HG03378 (cell line): ENCODE measurements at regions not wholly inside any gene's neighbourhood (a gene's known extent, or its start where the extent isn't known, plus 50 kb on each side); places are given as distances from the start of the nearest gene placed in this dataset.
"Not testable (repeated sequence)": the region's sequence is repeated elsewhere in the genome, so short reads cannot be mapped to it uniquely, and the experiment has no call there.

Source experiments
- ATAC-seq: cut with Tn5 transposase; IDR thresholded peaks from one replicate; pipeline ENCODE4 v1.9.1; 2021; ENCODE audit warnings: mild to moderate bottlenecking, moderate library complexity; ENCODE audit not compliant: unreplicated experiment

DNA sequence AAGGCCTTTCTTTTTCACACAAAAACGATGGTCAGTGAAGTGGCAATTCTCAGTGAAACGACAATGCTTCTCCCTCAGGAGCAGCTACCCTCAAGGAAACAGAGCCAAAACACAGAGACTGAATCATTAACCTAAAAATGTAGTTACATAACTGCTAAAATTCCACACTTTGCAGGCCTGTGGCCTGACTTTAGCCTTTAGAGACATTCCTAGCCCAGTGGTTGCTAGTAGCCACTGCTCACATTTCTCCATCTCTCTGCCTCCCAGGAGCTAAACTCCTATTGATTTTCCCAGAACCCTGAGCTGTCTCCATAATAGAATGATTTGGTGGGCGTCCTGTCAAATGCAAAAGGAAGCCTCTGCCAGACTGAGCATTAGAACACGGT is 630.1 kb upstream of the KCNMB2 start:
- no peak for ATAC-seq

GRCh38 chr3:177906578-177907229 is 629.5 kb upstream of the KCNMB2 start:
- no peak for ATAC-seq

GRCh38 chr3:177909530-177909929 is 626.7 kb upstream of the KCNMB2 start:
- not testable (repeated sequence) for ATAC-seq

DNA sequence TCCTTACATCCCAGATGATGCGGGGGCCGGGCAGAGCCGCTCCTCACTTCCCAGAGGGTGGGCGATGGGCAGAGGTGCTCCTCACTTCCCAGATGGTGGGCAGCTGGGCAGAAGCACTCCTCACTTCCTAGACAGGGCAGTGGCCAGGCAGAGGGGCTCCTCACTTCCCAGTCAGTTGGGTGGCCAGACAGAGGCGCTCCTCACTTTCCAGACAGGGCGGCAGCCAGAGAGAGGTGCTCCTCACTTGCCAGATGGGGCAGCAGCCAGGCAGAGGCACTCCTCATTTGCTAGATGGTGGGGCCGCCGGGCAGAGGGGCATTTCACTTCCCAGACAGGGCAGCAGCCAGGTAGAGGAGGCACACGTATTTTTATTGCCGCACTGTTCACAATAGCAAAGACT is 622.0 kb upstream of the KCNMB2 start:
- ATAC-seq, result no peak

DNA sequence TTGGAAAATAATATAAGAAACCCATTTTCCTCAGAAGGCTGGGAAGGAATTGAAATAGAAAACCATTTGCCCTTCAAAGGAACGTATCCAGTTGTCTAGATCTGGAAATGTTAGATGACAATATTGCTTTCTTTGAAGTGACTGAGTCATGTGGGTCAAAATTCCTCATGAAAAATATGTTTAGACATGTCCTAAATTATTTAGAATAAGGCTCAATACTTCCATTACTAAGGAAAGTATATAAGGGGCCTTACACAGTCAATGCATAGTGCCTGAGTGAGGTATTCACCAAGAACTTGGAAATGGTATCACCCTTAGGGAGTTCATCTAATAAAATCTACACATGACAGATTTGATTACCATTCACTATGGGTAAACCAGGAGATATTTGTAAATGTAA is 619.8 kb upstream of the KCNMB2 start:
- no peak for ATAC-seq

DNA sequence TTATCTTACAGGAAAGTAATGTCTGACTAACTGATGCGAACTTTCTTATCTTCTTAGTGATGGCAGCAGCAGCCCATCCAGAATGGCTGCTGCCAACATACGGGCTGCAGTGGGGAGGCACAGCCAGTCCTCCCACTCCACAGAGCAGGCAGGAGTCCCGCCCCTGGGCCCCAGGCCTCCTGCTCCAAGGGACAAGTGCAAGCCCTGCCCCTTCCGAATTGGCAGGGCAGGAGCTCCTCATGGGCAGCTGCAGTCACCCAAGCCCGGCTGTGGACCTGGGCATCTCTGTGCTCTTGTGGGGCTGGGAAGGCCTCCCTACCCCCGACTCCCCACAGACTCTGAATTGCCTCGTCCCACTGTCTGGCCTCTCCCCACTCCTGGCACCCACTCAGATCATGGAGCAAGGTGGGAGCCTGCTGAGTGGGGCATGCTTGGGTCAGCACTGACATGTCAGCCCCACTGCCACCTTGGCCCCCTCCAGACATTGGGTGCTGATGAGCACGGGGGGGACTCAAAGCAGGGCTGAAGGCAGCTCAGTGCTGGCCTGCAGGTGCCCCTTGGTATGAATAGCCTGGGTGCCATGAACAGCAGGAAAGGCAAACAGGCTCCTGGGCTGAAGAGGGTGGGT is 618.9 kb upstream of the KCNMB2 start:
- no peak for ATAC-seq

DNA sequence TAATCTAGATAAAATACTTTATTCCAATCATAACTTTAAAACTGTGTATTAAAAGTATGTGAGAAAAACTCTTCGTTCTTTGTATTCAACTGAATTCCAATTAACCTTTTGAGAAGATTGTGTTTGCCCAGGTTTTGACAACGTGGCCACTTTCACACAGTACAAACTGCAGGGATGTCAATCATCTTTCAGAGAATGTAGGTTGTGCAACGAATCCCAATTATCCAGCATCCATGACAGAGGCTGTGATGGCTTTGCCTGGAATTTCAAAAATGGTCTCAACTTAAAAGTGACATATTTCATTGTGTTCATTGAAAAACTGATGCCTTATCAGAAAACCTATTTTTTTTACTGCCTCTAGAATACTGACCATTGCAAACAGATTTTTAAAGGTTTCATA is 615.1 kb upstream of the KCNMB2 start:
- ATAC-seq, result no peak

DNA sequence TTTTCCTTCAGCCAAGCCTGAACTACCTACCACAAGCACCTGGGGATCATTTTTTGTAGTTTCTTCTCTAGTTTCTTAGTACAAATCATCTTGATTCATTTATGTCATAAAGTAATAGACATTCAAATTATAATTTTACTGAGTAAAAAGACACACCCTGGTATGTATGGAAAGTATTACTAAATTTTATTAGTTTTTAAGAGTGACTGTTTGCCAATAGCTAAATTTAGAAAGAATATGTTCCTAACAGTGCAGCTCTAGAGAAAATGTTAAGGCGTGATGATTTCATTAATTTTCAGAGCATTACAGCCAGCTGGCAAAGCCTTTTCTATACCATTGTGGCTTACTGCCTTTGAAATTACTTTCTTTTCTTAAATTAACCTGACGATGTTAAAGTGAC is 612.0 kb upstream of the KCNMB2 start:
- no peak for ATAC-seq

DNA sequence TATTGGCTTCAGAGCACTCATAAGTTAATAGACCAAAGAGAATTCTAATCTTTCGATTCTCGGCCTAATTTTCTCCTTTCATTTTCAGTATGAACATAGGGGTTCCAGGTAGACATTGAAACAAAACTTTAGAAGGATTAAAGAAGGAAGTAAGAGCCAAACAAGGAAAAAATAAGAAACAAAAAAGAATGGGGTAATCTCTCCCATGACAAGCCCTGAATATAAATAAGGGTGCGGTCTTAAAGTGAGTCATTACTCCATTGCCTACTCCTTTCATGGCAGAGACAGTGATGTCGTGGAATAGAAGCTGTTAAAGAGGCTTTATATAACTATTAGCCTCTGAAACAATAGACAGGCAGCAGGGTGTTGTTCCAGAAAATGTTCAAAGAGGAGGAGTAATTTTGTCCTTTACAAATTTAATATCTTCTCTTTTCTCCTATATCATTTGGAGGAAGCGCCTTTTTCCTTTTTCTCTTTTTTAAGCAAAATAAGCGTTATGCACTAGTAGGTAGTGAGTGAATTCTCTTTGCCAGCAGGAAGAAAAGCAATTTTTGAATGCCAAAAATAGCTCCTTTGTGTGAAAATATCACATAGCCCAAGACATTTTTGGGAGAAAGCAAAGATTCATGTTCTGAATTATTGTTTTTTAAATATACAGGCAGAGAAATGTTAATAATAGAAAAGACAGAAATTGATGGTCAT is 607.9 kb upstream of the KCNMB2 start:
- ATAC-seq, result peak; percentile 75

GRCh38 chr3:177929310-177929709 is 606.9 kb upstream of the KCNMB2 start:
- ATAC-seq, result no peak

DNA sequence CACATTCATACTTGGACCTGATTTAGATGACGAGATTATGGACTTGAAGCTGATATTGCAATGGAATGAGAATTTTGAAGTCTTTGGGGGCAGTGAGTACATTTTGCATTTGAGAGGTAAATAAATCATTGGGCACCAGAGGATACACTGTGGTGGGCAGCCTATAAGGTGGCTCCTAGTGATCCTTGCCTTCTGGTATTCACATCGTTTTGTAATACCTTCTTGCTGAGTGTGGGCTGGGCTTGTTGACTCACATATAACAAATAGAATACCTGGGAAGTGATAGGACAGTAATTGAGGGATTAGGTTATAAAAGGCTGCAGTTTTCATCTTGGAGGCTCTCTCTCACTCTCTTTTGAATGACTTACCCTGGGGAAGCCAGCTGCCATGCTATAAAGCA is 605.5 kb upstream of the KCNMB2 start:
- ATAC-seq, result no peak

GRCh38 chr3:177931346-177931745 is 604.9 kb upstream of the KCNMB2 start:
- ATAC-seq, result no peak

- ATAC-seq, result no peak
Measured at GRCh38 chr3:177932346-177932745, 603.9 kb upstream of the KCNMB2 start.

DNA sequence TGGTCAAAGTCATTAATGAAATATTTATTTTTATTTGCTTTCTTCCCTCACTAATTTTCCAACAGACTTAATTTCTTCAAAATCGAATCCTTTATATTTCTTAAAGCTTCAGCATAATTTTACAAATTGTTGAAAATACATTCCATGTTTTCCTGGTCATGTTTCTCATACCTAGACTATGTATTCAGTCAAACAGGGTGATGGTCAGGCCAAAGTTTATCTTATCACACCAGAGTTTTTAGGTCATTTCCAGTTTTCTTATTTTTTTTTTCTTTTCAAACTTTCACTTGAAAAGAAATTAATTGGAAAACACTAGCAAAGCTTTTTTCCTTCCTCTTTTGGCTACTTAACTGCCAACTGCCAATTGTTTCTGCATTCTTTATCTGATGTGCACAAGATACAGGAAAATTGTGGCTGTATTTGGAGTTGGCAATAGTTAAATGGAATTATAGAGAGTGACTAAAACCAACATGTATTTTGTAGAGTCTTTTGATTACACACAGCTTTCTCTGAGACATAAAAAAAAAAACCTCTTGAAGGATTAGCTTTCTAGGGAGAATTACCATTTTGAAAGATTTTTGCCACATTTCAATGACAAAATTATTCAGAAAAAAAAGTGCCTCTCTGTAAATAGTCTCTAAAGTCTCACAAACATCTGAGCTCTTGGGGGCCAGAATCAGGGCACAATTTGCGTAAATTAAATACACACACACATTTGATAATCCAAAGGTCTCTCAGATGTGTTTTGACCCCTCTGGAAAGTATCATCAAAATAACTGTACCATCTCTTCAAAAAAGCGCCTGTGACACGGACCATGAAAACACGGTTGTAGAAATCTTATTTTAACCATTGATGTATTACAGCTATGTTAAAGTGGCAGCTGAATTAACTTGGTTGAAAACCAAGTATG is 603.2 kb upstream of the KCNMB2 start:
- no peak for ATAC-seq

- no peak for ATAC-seq
Measured at GRCh38 chr3:177934001-177934891, 602.0 kb upstream of the KCNMB2 start.

DNA sequence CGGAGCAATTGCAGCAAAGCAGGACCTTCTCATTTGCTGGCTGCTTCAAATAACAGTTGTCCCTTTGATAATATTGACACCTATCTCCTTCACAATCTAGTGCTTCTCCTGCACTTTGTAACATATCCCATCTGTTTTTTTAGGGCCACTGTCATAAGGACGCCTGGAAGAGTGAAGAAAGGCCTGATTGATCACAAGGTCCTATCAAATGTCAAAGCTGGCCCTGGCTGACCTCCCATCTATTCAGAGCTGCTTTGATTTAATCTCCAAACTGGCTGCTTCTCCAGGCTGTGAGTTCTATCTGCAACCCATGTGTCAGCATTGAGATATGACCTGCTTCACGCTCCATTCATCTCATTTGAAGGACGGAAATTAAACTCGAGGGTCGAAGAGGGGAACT is 601.2 kb upstream of the KCNMB2 start:
- no peak for ATAC-seq

DNA sequence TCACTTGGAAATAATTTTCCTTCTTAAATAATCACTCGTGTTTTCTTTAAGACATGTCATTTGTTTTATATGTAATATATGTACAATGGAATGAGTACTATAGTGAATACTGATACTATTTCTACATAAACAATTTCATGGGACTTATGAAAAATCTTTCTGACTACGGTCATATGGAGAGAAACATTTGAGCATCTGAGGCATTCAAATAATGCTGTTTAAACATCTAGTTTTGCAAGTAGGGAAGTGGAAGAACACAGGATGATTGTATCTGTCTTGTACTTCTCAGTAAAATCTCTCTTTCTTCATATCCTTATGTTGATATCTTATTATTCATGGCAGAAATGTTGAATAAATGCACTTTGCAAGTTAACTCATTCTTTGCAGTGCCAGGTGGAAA is 599.5 kb upstream of the KCNMB2 start:
- no peak for ATAC-seq

DNA sequence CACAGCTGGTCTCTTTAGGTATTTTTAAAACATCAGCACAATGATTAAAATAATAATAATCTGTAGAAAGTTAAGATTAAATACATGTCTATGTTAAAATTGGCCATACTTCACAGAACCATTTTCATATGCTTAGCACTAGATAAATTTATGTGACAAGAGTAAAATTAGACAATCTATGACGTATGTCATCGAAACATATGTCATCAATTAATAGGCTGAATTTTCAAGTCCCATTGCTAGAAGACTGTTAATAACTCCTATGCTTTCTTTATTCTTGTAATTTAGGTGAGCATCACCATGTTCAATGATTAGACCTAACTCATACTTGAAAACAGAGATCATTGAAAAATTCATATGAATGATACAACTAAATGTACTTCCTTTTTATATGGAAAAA is 593.3 kb upstream of the KCNMB2 start:
- ATAC-seq, result no peak

GRCh38 chr3:177944228-177944661 is 592.0 kb upstream of the KCNMB2 start:
- no peak for ATAC-seq

DNA sequence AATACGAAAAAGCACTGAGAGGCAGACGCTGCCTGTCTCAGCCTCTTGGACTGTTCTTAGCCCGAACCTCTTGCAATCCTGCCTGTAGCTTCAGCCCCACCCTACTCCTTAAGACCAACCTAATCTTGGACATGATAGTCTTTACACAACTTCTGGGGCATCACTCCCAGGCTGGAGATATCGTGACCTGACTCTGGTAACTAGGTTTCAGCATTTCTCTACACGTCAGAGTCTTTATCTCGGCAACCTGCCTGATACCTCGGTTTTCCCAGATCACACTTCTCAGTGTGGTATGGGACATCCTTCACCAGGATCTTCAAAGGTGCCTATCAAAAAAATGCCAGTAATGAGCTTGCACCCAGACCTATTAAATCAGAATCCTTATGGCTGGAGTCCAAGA is 590.2 kb upstream of the KCNMB2 start:
- no peak for ATAC-seq
